NCI-H524 (cell line): ENCODE measurements at regions not wholly inside any gene's neighbourhood (a gene's known extent, or its start where the extent isn't known, plus 50 kb on each side); places are given as distances from the start of the nearest gene placed in this dataset.

Experiments used
- DNase-seq, 2 experiments: peaks; one replicate each; lab custom pipeline; 2025; lab: John Stamatoyannopoulos, UW

DNA sequence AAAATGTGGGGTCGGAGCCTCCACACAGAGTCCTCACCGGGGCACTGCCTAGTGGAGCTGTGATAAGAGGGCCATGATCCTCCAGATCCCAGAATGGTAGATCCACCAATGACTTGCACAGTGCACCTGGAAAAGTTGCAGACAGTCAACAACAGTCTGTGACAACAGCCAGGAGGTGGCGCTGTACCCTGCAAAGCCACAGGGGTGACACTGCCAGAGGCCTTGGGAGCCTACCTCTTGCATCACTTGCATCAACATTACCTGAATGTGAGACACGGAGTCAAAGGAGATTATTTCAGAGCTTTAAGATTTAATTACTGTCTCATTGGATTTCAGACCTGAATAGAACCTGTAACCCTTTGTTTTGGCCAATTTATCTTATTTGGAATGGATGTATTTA lies 614.1 kb upstream of the CDH9 start:
- peak in 1 of 2 experiments; percentile 10 for DNase-seq

DNA sequence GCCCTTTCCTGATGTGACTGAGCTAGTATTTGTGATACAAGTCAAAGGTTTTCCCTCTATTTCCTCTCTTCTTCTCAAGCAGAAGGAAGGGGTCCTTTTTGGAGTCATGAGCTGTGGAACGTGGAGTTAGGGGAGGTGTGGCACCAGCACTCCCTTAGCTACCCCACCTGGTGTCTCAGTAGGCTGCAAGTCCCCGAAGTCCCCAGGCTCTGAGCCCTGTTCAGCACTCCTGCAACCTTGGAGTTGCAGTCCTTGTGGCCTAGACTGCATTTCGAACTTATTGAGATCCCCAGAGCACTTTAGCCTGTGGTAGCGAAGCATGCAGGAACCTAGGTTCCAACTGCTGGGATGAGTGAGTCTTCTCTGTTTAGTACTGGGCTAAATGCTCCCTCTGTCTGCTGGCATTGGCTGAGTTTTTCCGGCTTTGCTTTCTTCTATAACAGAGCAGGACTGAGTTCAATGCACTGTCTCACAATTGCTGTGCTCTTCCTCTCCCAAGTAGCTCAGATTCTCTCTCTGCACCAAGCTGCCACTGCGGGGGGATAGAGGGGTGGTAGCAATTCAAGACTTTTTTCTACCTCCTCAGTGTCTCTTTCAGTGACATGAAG lies 600.7 kb upstream of the CDH9 start:
- DNase-seq: no peak

DNA sequence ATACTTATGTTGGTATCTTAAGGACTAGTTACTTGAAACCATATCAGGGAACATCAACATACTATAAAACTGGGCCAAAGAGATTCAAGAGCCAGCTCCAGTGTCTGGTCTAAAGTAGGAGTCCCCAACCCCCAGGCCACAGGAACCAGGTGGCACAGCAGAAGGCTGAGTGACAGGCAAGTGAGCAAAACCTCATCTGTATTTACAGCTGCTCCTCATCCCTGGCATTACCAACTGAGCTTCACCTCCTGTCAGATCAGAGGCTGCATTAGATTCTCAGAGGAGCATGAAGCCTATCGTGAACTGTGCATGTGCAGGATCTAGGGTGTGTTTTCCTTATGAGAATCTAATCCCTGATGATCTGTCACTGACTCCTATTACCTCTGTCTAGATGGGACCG lies 581.6 kb upstream of the CDH9 start:
- DNase-seq: peak; percentile 55 to 85

DNA sequence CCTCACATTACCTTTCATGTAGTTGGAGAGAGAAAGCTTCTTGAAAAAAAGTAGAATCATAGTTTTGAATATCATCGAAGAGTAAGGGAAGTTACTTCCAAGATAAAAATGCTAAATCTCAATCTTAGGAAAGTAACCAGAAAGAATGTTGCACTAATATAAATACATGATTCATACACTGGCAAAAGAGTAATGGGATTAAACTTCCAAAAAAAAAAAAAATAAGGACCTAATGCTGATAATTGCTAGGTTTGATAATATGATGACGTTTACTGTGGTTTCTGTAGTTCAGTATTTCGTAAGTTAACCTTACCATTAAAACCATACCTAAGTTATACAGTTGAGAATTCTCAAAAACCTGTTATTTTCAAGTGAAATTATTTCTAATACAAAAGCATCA lies 573.8 kb upstream of the CDH9 start:
- no peak for DNase-seq

DNA sequence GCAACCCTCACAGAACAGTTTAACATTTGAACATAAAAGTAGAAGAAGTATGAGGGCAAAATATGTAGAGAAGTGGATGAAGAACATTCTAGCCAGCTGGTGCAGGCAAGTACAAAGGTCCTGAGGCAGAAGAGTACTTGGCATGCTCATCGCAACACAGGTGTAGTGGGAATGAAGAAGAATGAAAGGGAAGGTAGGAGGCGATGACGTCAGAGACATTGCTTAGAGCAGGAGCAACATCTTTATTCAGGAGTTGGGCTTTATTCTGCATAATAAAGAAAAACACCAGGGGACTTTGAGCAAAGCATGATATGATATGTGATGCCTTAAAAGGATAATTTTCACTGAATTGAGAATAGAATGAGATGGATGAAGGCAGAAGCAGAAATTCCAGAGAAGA lies 570.6 kb upstream of the CDH9 start:
- DNase-seq: no peak

DNA sequence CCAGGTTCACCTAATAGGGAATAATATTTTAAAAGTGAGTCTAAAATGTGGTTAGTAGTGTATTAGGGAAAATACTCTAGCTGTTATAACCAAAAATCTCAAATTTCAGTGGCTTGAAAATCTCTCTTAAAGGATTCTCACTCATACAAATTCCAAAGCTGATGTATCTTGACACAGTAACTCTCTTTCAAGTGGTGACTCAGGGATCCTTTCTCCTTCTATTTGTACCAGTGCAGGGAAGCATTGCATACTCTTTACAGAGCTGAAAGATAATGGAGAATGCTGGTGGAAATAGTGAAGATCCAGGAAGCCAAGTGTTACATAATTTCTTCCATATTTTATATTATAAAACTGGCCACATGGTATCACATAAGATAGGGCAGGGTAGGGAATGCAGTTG lies 560.2 kb upstream of the CDH9 start:
- DNase-seq: no peak

DNA sequence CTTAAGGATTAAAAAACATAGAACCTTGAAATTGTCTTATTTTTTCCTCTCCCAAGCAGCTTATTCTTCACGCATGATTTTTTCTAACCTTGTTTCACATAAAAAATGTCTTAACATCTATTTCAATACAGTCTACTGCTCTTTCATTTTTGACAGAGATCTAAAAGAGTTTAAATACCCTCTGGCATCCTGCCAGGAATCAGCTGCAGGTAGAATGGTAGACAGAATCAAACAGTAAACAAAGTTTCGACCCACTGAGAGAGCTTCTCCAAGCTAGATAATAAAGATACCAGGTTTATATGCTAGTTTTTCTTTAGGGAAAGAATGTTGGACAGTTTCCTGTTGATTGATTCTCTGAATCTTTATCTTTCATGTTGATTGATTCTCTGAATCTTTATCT lies 555.8 kb upstream of the CDH9 start:
- DNase-seq: peak in 1 of 2 experiments; percentile 5

DNA sequence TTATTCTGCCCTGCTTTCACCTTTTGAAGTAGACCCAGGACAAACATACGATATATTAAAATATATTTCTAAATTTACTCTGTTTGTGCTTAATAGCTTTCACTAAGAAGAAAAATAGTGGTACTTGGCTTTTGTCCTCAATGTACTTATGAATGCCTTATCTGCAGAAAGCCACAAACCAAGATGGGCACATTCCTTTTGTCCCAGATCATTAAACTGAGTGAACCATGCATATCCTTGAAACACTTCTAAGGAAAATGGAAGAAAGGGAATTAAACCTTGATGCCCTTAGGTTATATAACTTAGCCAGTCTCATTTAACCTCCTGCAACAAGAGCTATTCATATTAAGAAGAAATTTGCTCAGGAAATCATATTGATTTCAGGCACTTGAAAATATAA lies 553.8 kb upstream of the CDH9 start:
- DNase-seq: no peak

DNA sequence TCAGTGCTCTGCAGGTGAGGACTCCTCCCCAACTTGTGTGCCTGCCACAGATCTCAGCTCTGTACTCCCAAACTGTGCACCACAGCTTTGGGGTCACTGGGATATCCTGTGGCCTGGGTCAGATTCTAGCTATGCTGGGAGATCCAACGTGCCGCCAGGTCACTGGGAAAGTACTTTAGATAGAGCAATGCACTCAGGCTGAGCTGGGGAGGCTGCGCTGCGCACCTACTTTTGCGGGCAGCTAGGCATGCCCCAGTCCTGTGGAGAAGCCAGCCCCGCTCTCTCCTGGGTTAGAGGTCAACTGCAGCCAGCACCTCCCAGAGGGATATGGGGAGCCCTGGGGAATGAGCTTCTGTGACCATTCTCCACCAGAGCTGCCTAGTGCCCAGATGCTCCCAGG lies 552.1 kb upstream of the CDH9 start:
- DNase-seq: no peak

DNA sequence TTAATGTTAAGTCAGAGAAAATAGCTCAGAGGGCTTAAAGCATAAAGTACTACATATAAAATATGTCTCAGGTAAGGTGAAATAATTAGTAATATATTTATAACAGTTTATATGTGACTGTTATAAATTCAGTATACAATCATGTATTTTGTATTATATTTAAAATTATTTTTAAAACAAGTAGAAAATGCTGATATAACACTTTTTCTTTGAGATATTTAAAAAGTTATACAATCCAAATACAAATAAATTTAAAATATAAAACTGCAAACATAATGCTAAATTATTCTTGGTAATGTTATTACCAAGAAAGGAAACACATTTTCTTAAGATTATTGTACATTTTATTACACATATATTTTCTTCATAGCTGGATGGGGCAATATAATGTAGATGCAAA lies 539.9 kb upstream of the CDH9 start:
- no peak for DNase-seq

DNA sequence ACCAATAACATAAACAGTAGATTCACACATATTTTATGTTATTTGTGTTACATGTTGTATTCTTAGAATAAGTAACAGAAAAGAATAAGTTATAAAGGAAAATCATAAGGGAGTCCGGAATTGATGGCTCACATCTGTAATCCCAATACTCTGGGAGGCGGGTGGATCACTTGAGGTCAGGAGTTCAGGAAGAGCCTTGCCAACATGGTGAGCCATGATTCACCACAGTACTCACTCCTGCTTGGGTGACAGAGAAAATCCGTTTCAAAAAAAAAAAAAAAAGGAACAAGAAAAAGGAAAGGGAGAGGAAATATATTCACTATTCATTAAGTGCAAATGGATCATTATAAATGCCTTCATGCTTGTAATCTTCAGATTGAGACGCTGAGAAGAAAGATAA lies 533.3 kb upstream of the CDH9 start:
- DNase-seq: no peak

DNA sequence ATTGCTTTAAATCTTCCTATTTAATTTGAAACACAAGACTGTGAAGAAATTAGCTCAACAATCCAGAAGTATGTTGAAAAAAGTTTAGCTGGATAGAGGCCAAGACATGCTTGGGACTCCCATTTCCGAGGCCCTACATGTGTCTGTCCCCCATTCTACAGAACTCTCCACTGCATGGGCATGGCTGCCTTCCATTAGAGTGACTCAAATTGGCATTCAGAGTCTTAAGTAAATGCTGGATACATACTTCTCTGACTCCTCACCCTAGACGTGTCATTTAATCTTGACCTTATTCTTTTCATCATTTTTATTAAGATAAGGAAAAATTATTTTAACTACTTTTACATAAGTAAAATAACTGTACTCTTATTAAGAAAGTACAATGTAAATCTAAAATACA lies 530.4 kb upstream of the CDH9 start:
- no peak for DNase-seq

DNA sequence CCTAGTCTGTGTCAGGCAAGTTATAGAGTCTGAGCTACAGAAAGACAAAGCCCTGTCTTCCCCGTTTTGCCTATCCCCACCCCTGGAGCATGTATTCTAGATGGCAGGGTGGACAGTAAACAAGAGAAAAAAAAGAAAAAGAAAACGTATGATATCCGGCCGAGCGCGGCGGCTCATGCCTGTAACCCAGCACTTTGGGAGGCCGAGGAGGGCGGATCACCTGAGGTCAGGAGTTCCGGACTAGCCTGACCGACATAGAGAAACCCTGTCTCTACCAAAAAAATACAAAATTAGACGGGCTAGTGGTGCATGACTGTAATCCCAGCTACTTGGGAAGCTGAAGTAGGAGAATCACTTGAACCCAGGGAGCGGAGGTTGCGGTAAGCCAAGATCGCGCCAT lies 523.0 kb upstream of the CDH9 start:
- no peak for DNase-seq

DNA sequence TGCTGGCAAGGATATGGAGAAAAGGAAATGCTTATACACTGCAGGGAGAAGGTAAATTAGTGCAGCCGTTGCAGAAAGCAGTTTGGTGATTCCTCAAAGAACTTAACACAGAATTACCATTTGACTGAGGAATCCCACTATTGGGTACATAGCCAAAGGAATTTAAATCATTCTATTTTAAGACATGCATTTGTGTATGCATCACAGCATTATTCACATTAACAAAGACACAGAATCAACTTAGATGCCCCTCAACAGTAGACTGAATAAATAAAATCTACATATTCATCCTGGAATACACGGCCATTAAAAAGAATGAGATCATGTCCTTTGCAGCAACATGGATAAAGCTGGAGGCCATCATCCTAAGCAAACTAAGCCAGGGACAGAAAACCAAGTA lies 510.1 kb upstream of the CDH9 start:
- DNase-seq: no peak

DNA sequence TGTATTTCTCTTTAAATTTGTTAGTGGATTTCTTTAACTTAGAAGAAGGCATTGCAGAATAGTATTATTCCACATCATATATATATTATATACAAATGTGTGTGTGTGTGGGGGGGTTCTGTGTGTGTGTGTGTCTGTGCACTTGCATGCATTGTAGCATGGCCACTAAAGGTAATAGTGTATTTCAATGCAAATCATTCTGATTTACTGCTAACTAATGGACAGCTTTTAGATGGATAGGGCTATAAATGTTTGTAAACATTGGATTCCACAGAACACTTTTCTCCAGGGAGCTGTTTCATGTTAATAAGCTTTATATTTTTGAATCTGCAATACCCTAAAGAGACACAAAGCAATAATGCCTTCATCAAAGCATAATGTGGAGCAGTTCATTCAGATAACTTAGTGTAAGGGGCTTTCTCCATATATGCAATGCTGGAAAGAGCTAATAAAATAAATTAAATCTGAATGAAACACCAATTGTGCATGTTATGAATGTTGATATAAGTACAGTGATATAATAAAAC lies 496.7 kb upstream of the CDH9 start:
- no peak for DNase-seq

DNA sequence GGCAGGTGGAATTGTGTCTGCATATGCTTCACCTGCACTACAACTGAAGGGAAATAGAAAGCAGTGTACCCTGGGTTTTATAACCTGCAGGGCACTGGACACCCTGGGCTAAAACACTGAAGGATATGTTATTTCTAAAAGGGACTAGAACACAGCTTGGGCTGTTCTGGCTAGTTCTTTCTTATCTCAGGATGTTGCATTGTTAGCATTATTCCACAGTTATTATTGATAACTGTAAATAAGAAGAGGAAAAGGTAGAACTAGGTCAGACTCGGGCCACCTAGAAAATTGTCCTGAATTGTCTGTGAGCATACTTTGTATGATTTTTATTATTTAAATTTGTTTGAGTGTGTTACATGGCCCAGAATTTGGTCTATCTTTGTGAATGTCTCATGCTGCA lies 493.9 kb upstream of the CDH9 start:
- DNase-seq: no peak

DNA sequence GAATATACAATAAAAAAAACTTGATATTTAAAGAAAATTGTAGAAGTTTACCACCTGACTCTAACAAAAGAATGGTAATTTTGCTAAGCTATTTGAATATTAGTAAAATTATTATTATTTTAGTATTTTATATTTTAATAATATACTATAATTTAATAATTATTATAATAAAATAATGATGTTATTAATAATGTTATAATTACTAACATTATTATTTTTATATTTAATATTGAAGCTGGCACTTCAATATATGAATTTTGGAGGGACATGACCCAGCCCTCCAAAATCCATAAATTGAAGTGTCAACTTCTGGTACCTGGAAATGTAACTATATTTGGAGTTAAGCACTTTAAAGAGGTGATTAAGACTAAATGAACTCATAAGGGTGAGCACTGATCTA lies 486.1 kb upstream of the CDH9 start:
- DNase-seq: no peak

DNA sequence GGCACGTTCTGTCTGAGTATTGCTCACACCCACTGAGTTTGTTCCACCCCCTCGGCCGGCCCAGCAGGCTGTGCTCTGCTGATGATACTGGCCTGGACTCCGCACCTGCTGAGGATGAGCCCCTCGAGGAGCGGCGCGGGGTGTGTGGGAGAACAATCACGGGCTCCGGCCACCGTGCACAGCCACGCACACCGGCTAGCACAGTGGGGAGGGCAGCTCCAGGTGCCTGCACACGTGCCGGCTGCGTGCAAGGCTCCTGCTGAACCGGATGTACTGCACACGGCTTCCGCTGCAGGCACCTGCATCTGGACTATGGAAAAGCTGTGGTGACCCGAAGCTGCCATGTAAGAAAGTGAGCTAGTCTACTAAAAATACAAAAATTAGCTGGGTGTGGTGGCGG lies 485.2 kb upstream of the CDH9 start:
- DNase-seq: no peak

DNA sequence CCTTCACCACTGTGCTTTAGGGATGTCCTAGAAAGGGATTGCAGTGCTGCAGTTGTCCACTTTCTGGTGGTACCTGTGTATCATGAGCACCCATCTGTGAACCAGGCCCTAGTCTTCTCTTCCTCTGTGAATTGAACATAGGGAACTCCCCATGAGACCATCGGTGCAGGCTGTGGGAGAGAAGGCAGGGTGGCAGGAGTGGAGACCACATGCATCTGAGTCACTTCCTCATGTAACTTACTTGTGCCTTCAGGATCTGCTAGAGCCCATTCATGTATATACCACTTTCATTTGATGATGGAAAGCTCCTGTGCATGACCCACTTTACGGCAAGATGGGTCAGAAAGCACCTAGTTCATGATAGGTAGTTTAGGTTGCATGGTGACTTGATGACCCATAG lies 478.1 kb upstream of the CDH9 start:
- no peak for DNase-seq

DNA sequence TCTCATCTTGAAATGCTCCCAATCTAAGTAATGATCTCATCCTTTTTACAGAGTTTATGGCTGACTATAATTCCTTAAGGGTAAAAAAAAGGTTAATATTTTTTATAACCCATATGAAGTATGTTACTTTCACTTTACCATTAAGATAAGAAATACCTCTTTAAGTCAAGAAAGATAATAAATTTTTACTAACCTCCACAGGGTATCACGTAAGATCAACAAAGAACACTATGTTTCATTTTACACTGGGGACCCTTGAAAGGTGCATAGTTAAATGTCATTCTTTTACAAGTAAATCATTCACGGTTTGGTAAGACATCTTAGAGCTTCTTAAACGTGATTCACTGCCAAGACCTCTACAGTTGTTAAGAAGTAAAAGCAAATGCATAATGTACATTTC lies 472.7 kb upstream of the CDH9 start:
- DNase-seq: no peak

DNA sequence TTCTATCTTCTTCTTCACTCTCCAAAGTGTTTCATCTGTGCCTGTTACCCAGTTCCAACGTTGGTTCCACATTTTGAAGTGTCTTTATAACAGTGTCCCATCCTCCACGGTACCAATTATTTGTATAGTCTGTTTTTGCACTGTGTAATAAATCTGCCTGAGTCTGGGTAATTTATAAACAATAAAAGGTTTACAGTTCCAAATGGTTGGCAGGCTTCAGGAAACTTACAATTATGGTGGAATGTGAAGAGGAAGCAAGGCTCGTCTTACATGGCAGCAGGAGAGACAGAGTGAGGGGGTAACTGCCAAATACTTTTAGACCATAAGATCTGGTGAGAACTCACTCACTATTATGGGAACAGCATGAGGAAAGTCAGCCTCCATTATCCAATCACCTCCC lies 465.4 kb upstream of the CDH9 start:
- no peak for DNase-seq

DNA sequence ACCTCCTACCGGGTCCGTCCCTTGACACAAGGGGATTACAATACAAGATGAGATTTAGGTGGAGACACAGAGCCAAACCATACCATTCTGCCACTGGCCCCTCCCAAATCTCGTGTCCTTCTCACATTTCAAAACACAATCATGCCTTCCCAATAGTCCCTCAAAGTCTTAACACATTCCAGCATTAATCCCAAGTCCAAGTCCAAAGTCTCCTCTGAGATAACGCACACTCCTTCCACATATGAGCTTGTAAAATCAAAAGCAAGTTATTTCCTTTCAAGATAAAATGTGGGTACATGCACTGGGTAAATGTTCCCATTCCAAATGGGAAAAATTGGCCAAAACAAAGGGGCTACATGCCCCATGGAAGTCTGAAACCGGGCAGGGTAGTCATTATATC lies 463.9 kb upstream of the CDH9 start:
- no peak for DNase-seq

DNA sequence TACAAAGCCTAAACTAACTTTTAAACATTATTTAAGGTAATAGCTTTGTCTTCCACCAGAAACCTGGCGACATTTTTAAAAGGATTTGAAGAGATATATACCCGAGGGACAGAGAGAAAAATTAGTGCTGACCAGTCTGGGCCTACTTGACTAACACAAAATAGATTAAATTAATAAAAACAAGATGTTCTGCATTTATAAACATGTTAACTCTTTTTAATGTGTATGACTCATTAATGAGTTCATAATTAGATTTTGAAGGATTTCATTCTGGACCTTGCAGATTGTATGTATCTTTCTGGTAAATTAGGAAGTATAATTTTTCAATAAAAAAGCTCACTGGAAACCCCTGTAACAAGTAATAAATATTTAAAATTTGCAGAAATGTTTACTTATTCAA lies 459.1 kb upstream of the CDH9 start:
- DNase-seq: no peak

DNA sequence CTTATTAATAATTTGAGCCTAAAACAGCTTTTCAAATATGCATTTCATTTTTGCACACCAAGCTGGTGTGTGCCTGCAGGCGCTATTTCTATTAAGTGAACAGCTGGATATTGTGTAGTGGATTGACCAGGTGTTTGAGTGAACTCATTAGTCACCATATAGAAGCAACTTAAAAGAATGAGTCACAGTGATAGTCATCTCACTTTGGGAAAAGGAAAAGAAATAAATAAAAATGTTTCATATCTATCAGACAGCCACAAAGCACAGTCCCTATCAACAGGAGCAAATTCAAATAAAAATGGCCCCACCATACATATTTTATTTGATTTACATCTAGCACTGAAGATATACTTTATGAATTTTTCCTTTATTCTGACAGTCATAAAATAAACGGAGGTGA lies 456.5 kb upstream of the CDH9 start:
- peak in 1 of 2 experiments; percentile 19 for DNase-seq
